ENCODE measurements at regions not wholly inside any gene's neighbourhood (a gene's known extent, or its start where the extent isn't known, plus 50 kb on each side); places are given as distances from the start of the nearest gene placed in this dataset.
A peak's percentile ranks its signal among the peaks of the same experiment; 100 is the strongest.

DNA sequence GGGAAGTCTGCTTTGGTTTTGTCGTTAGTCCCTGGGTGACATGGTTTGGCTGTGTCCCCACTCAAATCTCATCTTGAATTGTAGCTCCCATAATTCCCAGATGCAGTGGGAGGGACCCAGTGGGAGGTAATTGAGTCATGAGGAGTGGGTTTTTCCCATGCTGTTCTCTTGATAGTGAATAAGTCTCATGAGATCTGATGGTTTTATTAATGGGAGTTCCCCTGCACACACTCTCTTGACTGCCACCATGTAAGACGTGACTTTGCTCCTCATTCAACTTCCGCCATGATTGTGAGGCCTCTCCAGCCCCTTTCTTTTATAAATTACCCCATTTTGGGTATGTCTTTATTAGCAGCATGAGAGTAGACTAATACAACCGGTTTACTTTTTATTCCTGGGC, 405.8 kb upstream of the ID2 start:
- no peak for DNase-seq

DNA sequence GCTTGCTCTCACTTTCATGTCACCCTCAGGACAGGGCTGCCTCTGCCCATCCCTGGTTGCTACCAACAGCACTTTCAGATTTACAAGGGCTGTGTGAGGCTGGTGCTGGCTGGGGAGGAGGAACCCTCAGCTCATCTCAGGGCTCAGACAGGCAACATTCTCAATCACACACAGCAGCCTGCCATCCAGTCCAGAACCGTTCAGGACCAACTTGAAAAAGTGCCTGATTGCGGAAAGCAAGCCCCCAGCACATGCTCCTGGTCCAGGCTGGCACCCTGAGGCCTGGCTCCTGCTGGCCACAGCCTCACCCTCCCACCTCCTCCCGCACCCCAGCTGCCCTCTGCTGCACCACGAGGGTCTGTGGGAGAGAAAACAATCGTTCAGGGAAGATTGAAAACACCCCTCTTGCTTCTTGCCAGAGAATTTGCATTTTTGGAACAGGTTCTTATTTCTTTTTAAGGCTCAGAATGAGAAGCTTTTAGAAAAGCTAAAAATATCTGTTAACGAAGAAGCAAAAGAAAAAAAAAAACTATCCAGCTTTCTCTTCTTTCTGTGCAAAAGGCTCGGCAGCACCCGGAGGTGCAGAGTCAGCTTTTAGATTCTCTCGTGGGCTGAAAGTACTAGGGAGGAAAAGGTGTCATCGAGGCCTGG, 403.8 kb upstream of the ID2 start:
- DNase-seq: no peak

DNA sequence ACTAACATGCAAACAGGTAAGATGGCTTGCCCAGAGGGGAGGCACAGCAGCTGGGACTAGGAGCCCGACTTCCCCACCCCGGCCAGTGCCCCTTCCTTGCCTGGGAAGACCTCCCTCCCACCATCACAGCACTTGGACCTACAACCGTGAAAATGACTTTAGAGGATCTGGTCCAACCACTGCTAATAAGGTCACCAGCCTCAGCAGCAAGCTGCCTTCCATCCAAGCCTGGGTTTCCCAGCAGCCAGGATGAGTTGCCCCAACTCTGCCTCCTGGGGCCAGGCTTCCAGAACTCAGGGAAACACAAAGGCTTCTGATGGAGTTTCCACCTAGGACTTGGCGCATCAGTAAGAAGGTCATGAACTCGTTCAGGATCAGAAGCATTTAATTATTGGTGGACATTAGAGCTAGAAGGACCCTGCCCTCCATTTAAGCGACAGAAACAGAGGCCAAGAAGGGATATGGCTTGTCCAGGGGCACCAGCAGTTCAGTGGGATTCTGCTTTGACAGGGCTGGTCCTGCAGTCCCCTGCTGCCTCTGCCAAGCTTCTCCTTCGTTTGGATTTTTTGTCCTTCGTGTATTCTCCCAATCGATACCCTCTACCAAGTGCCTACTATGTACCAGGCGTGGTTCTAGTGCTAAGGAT, 403.0 kb upstream of the ID2 start:
- DNase-seq: no peak

DNA sequence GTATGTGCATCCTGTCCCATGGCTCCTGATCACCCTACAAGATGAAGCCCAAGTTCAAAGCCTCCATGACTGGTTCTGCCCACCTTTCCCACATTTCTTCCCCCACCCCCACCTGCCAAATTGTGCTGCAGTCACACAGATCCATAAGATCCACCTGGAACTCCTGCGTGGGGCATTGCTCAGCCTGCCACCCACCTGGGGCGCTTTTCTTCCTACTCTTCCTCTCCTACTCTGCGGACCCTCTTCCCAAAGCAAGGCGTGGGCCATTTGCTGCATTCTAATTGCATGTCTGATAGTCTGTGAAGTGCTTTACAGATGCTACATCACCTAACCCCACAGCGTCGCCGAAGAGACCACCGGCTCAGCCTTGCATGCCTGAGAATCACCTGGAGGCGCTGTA, 402.4 kb upstream of the ID2 start:
- no peak for DNase-seq

DNA sequence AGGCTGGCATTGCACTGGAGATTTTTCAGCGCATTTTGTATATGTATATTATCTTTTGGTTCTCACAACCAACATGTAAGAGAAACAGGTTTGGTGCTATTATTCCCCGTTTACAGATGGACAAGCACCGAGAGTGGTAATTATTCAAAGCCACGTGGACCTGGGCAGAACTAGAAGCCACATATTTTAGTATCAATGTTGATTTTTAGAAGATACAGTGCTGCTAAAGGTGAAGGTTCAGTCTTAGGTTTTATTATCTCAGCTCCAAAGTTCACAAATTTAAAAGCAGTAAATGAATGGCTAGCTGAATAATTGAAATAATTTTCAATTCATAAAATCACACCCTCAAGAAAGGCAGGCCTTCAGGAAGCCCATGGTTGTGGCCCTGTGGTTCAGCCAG, 400.6 kb upstream of the ID2 start:
- DNase-seq: no peak

DNA sequence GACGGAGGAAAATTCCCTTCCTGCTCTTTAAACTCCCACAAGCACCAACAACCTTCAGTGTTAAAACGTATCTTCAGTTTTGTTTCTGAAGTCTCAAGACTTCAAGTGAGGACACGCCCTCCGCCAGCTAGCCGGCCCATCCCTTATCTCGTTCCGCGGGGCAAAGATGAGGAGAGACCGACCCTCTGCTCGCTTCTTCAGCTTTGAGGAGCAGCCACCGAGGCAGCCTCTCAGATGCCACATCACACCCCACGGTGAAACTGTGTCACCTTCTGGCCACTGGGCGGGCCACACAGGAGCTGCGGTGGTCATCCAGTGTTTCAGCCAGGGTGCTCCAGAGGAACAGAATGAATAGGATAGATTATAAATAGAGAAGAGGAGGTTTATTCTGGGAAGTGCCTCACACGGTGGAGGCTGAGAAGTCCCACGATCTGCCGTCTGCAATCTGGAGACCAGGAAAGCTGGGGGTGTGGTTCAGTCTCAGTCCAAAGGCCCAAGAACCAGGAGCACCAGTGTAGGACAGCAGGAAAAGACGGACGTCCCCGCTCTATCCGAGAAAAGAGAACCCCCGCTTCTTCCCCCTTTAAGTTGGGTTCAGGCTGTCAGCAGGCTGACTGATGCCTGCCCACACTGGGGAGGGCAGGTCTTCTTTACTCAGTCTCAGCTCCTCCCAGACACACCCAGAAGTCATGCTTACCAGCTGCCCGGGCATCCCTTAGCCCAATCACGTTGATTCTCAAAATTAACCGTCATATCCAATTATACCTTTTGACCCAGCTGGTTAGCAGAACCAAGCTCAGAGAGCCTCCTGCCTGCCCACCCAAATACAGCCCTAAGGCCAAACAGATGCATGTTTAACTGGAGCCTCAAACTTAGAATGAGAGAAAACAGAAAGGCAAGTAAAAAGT, 399.7 kb upstream of the ID2 start:
- DNase-seq: peak; percentile 72

DNA sequence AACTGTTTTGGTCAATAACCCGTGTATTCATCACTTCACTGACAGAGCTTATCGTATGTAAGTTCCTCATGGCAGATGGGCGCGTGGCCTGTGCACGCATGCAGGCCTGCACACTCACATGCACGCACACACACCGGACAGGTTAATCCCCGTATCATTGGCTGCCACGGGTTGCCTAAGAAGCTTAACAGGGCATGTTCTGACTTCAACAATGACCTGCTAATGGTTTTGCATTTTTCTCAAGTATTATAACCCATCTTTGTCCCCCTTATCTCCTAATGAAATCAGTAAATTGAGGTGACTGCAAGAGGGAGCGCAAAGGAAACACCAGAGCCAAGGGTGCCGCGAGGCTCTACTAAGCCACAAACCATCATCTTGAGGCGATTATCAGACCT, 399.0 kb upstream of the ID2 start:
- DNase-seq: no peak

DNA sequence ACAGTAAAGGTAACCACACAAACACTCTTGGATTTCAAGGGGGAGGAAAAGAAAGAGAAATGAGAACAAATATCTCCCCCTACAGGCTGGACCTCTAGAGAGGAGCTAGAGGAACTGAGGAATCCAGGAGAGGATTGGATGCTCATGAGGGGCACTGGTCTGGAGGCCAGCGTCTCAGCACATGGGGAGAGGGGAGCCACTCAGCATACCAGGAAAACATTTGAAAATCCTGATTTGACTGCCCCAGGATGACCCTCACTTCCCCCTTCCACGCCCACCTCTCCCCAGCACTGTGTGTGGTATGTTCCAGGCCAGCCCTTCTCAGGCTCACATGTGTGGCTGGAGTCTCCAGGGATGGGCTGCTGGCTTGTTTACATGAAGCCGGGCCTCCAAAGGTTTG, 396.8 kb upstream of the ID2 start:
- DNase-seq: no peak

DNA sequence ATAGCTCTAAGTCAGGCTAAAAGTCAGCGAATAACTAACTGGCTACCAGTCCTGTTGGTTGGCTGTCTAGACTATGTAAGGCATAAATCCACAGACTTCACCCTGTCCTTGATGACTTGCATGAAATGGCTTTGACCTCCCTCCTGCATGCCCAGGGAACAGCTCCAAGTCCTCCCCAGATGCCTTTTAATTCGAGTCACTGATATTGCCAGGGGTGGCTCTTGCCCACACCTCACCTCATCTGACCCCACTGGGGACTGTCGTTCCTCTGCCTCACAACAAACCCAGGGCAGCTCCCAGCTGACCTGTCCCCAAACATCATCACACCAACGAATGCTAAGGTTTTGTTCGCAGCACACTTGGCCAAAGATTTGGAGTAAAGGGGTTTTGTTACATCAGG, 396.0 kb upstream of the ID2 start:
- DNase-seq: no peak

DNA sequence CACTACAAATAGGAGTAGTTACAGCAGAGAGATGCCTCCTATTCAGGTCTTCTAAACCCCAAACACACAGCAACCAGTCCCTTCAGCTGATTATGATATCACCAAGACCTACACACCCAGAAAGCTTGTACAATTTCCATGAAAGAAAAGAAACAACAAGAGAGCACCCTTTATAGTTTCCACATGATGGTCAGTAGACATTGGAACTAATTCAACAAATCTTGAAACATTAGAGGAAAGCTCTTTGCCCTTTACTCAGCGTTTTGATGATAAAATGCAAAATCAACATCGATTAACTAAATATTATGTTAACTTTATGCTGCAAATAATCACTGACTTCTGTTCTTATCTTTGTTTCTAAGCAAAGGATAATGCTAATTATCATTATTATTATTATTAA, 393.6 kb upstream of the ID2 start:
- no peak for DNase-seq

DNA sequence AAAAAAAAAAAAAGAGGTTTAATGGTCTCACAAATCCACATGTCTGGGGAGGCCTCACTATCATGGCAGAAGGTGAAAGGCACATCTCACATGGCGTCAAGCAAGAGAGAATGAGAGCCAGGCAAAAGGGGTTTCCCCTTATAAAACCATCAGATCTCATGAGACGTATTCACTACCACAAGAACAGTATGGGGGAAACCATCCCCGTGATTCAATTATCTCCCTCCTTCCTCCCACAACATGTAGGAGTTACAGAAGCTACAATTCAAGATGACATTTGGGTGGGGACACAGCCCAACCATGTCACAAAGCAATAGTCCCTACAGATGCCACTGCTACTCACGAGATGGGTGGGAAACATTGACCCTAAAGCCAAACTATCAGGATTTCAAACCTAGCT, 392.7 kb upstream of the ID2 start:
- no peak for DNase-seq

DNA sequence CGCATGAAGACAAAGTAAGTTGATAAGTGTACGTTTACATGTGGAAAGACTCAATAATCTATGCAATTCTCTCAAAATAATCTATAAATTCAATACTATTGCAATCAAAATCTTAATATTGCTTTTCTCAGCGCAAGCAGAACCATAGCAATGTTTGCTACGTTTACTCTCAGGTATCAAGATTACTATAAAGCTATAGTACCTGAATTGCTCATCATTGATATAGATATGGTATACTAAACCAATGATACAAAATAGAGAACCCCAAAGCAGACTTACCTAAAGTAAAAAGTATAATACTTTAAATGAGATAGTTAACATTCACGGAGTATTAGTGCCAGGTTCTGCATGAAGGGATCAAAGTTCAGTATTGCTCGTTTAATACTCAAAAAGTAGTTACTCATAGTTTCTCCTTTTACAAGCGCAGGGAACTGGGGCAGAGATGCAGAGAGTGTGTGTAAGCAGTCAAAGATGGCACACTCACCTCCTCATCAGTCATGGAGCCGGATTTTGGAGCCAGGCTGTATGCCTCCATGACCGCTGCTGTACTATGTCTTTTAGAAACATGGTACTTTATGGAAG, 391.0 kb upstream of the ID2 start:
- DNase-seq: no peak

DNA sequence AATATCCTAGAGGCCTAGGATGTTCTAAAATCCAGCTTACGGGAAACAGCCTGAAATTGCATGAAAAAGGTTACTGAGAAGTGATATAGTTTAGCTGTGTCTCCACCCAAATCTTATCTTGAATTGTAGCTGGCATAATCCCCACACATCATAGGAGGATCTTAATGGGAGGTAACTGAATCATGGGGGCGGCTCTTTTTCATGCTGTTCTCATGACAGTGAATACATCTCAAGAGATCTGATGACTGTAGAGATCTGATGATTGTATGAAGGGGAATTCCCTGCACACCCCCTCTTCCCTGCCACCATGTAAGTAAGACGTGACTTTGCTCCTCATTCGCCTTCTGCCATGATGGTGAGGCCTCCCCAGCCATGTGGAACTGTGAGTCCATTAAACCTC, 385.6 kb upstream of the ID2 start:
- no peak for DNase-seq

DNA sequence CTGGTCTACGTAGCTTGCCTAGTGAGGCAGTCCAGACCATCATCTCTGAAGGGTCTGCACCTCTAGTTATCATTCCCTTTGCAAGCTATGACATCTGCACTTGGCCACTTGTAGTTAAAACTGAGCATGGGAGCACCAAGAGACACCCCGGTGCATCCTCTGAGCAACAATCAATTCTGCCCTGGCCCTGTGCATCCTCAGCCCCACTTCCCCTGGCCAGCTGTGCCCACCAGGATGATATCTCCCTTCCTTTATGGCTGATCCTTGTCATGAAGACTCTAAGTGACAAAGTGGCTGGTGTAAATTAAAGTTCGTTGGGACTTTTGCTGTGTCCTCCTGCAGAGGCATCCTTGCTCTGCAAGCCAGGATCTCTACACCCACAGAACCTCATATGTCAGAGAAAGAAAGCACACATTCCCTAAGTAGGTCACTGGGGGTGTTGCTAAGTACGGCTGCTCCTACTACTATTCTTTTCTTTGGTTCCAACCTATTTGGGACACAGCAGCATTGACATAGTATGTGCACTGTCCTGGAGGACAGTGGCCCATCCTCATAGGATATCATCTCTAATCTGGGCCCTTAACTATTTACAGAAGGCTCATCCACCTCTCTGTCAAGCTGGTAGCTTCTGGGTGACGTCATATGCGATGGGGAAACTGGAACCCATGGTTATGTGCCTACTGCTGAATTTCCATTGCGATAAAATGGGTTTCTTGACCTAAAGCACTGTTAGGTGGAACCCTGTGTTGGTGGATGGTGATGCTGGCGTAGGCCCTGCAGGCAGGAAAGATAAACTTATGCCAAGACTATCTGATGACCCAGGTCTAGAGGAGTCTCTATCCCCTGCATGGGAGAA, 384.3 kb upstream of the ID2 start:
- DNase-seq: no peak

DNA sequence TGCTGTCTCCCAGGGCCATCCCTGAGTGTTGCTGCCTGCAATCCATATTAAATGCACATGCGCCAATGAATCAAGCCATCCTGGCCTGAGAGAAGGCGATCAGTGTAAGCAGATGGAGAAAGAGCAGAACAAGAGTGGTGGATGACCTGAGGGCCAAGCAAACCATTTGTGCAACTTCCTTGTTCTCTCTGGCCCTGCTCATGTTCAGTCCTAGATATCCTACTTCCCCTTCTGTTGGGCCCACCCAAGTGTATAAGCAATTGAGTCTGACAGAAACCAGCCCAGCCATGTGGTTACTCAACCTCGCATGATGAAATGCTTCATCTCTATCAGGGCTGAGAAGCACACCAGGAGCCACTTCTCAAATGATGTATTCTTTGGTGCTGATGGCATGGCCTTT, 383.1 kb upstream of the ID2 start:
- DNase-seq: no peak

DNA sequence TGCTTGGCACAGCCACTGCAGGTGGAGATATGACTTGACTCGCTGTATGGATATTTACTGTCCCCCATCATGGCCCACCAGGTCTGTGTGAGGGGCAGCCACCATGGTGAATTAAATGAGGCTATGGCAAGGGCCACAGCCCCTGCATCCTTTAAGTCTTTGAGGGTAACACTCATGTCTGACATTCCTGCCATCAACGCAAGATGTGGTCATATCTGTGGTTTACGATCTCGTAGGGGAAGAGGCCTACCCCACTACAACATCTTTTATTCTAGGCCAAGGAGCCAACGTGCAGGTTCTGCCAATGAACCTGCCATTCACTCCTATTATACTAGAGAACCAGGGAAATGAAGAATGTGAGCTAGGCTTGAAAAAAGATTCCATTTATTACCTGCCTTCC, 381.6 kb upstream of the ID2 start:
- DNase-seq: no peak

DNA sequence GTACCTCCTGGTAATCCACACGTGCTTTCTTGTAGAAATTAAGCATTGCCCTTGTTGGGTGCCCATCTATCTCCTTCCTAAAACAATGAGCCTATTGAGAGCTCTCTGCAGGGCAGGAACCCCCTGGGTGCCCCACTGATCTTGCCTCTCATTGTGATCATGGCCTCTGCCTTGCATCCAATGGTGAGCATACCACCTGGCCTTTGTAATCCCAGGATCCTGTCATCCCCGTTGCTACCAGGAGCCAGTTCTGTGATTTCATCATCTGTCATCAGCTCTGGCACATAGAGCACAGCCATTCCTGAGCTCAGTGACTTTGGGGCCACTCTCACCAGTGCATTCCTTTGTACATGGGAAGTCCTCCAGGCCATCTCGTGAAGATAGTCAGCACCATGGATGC, 381.0 kb upstream of the ID2 start:
- DNase-seq: no peak

DNA sequence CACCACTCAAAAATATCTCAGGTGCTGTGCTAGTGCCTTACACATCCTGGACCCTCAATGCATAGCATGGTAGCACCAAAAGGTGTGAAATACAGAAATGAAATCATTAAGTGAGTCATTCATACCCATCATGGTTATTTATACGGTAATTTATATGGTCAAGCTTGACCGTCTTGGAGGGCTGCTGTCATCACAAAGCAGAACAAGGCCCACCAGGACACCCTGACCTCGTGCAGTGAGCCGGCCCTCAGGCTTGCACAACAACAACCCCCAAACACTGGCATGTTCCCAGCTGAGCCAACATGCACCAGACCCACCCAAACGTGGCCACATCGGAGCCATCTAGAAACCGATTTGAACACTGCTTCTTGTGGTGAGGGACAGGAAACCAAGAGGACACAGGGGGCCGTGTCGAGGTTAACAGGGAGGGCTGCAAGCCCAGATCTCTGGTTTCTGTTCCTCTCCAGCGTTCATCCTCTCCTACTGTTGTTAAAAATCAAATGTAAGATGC, 378.5 kb upstream of the ID2 start:
- no peak for DNase-seq

DNA sequence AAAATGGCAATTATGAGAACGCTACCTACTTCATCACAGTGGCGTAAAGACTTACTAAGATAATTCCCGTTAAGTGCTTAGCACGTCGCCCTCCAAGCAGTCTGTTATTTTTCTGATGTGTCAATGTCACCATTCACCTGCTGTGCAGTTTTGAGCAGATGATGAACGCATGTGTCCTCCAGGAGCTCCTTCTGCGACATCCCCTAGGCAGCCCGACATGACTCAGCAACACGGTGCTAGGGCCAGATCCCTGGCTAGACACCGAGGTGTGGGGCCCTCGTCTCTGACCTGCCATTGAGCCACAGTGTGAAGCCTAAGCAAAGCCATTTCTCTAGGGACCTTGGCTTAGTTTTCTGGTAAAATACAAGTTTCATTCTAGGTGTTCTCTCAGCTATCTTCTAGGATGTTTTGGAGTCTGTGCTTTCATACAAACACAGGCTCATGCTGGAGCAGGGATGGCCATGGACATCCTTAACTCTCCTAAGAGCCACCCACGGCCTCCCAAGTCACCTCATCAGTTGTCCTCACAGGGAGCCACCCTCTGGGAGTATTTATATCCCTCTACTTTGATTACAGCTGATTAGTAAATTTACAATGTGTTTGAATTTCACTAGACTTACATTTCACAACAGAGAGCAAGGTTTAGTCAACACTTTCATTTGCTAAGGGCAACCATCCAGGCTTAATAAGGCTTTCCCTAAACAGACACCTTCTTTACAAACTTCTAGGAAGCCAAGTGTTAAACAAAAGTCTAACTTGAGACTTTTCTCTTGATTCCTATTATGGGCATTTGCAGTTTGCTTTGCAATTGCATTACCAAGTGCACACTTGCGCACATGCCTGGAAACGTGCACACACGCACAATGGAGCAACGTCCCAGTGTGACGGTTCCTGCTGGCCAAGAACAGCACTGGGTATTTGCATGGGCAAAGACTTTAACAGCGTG, 376.8 kb upstream of the ID2 start:
- no peak for DNase-seq

DNA sequence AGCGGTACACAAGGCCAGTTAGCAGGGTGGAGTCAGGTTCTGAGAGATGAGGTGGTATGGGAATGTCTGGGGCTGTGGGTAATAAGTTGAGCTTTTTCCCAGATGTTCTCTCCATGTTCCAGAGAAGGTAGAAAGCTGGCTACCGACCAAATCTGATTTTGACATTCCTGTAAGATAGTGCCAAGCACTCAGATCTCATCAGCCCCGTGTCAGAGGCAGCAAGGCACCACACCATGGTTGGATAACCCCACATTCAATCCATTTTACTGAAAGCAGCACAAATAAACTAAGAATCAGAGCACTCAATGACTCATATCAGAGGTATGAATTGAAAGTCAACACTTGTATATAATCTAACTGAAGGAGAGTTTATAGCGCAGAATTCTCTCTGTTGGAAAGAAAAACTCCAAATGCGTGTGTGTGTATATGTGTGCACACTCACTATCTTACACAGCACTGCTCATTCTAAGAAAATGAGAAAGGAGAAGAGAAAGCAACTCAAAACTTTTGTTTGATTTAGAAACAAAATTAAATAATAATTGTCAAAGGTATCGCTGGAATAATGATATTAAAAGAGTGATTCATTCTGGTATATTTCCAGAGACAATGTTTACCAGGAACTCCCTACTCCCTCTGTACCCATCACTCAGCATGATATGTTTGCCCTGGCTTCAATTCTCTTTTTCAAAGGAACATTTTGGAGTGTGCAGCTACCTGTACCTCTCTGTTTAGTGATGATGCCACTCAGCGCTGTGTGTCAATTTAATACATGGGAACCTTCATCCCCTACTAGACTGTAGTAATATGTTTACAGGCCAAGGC, 375.1 kb upstream of the ID2 start:
- peak; percentile 28 for DNase-seq
